HT-29 (cell line): ENCODE measurements at regions not wholly inside any gene's neighbourhood (a gene's known extent, or its start where the extent isn't known, plus 50 kb on each side); places are given as distances from the start of the nearest gene placed in this dataset.

ENCODE experiments used
- DNase-seq: peaks from one replicate; pipeline ENCODE4 v3.0.0-alpha.2; 2015; ENCODE audit warnings: low spot score

GRCh38 chrX:38988301-38988700 is 187.0 kb downstream of the MID1IP1 start:
- DNase-seq: no peak

DNA sequence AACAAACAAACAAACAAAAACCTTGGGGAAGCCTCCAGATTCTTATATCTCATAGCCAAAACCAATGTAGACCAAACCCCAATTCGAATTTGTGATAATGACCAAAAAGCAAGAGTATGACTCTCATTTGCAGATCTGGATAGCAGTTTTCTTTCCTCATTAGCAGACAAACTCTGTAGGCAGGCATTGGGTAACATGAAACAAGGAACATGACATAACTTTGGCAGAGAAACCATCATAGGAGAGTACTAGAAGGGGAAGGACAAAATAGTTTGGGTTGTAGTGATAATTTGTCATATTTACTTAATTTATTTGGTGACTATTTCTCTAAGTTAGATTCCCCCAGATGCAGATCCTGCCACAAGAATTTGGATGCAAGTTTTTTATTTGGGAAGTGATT is 187.8 kb downstream of the MID1IP1 start:
- no peak for DNase-seq

DNA sequence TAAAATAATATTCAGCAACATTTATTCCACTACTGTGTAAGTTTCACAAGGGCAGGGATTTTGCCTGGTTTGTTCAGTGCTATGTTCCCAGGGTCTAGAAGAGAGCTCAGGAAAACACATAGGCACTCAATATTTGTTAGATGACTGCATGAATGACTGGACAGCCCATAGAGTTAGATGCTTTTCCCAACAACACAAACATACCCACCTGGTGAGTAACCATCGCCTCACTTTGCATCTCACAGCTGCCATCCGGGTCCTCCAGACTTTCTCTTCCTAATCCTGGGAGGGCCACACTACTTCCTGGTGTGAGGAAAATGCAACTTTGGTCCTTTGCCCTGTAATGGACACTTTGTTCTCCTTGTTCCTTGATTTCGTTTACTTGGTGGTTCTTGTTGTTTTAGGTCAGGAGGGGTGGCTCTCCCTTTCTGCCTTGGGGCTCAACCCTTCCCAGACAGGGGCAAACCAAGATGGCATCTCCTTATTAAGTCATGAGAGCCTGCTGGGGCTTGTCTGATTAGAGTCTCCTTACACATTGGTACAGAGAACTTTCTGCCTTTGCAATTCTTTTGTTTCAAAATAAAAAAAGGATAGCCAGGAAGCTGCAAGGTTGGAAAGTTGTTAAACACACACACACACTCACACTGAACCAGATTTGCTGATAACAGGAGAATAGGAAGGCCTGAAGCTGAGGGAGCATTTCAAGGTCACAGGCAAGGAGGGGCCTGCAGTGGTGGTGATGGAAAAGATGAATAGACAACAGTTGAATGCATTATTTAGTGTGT is 190.6 kb downstream of the MID1IP1 start:
- no peak for DNase-seq

DNA sequence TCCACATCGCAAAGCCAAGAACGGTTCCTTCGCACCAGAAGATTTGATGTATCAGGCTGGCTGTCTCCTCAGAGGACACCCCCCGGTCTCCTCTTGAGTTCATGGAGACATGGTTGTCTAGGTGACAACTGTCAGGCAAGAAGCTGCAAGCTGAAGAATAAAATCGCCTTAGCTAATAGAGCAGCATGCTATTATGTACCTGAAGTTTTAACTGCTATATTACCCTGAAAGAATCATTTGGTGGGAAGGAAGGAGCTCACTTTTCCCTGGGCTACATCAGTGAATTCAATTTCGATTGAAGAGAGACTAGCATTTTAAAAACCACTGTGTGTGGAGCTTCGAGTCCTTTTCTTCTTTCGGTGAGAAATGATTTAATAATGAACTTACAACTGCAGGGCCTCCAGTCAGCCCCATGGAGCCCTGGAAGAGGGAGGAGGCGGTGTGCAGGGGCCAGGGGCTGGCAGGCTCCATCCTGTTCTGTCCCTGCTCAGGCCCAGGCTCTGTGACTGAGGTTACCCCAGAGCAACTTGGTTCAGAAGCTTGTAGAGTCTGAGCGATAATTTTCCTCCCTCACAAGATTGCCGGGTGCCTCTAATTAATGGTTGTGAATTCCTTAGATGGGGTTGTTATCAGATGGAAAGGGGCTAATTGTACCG is 191.3 kb downstream of the MID1IP1 start:
- no peak for DNase-seq

DNA sequence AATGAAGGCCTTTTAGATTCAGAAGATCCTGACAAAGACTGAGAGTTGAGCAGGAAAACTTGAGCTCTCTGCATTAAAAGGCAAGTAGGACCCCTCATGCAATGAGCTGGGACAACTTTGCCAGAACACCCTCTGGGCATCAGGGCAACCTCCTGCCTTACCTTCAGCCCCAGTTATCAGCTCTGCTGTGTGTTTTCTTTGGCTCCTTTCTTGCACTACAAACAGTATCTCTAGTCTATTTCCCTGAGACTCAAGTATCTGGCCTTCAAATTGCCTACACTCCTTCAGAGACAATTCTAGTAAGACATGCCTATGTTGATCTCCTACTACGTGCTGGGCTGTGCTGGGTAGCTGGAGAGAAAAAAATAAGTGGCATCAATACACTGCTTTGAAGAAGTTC is 192.2 kb downstream of the MID1IP1 start:
- DNase-seq: no peak

DNA sequence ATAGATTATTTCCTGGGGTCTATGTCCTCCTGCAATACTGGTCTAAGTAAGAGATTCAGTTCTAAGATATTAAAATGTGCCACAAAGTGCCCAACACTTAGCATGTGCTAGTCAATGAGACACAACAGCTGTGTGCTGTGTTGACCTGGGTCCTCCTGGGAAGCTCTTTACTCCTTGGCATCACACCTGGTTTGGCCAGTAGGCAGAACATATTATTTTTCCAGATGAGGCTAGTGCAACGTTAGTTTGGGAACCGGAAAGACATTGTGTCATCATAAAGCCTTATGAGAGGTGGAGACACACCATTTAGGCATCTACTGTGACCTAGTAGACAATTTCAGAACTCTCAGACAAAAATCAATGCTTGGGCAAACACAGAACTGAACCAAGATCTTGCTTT is 197.8 kb downstream of the MID1IP1 start:
- DNase-seq: no peak

DNA sequence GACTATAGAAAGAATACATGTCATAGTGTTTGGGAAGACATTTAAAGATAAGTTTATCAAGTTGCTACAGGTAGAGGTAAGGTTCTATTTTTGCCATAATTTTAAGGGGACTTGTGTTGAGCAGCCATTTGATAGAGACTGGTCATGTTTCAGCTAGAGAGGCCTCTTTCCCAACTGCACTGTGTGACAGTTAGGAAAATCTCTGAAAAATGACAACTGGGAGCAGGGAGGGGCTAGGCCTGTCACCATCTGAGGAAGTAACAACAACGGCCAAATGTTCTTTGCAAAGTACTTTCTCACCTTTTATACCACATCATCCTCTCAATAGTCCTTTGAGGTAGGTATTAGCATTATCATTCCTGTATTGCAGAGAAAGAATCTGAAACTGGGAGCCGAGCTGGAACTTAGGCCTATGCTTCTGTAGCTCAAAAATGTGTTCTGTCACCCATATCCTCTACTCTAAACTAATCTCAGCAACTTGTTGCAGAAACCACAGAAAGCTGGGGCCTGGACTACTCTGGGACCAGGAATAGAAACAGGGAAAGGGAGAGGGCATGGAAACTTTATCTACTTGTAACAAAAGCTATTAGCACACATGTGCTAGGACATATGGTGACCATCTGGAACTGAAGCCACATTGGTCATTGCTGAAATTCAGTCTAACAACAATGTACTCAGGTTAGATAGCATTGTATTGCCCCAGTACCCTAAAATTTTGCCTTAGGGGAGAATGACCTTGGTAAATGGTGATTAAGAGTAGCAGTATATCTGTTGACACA is 198.9 kb downstream of the MID1IP1 start:
- DNase-seq: no peak

- DNase-seq: no peak
These were observed 199.5 kb downstream of the MID1IP1 start for GRCh38 chrX:39000802-39001201.

DNA sequence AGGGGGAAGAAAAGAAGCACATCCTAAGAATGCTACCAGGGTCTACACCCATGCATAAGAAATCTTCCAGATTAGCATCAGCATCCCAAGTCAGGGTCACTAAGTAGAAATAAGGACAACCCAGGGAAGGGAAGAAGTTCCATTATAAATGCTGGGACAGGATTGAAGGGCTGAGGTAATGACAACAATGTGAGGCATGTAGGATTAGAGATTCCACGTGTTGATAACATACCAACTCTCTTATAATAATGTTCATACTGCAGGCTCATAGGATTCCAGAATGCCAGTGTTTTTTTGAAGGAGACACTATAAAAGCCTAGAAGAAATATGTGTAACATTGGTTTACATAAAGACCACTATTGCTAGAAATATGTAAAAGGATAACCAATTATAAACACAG is 201.2 kb downstream of the MID1IP1 start:
- no peak for DNase-seq

GRCh38 chrX:39008549-39008948 is 207.3 kb downstream of the MID1IP1 start:
- no peak for DNase-seq

- no peak for DNase-seq
These were observed 210.4 kb downstream of the MID1IP1 start for GRCh38 chrX:39011454-39012221.

- no peak for DNase-seq
These were observed 211.4 kb downstream of the MID1IP1 start for GRCh38 chrX:39012621-39013111.

DNA sequence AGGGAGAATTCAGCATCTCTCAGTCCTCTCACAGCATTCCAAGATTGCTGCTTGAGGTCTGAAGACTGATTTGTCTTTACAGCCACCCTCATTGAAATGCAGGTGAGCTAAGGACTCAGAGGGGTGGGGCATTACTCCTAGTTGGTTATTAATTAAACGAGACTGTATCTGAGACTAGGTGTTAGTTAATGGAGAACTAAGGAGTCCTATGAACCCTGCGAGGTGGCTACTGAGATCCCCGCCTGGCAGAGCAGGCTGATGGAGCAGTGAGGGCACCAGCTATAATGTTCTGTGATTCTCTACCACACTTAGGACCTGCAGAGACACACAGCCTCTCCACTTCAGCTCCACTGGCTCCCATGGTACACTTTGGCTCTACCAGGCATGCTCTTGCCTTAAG is 215.3 kb downstream of the MID1IP1 start:
- DNase-seq: peak; percentile 38

DNA sequence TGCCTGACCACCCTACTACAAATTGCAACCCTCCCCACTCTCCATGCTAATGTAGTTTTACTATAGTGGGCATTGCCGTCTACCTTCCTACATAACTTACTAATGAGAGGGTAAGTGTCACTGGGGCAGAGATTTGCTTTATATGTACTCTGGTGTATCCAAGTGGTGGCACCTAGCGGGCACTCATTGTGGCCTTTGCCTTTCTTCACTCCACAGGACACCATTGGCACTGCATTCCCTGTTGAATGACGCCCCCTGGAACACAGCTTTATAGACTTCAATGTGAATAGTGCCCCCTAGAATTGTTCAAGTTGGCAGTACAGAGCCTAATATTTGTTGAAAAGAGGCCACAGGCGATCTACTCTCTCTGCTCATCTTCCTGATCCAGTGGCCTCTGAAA is 215.8 kb downstream of the MID1IP1 start:
- peak; percentile 29 for DNase-seq

DNA sequence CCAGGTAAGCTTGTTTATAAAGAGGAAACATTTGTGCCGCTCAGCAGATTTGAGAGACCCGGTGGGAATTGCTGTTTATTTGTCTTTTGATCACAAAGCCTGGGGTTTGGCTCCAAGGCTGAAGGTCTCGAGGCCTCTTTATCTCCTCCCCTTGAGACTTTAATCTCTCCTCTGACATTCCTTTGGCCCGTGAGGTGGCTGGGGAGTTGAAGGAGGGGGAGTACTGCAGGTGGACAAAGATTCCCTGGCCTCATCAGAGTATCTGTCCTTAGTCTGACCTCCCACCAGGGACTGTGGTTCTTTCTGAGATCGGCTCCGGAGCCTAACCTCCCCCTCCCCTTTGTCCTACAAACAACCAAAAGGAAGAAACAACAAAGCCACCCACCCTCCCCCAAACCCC is 216.5 kb downstream of the MID1IP1 start:
- DNase-seq: no peak

GRCh38 chrX:39018541-39018940 is 217.3 kb downstream of the MID1IP1 start:
- DNase-seq: no peak

GRCh38 chrX:39019056-39019455 is 217.8 kb downstream of the MID1IP1 start:
- DNase-seq: no peak

DNA sequence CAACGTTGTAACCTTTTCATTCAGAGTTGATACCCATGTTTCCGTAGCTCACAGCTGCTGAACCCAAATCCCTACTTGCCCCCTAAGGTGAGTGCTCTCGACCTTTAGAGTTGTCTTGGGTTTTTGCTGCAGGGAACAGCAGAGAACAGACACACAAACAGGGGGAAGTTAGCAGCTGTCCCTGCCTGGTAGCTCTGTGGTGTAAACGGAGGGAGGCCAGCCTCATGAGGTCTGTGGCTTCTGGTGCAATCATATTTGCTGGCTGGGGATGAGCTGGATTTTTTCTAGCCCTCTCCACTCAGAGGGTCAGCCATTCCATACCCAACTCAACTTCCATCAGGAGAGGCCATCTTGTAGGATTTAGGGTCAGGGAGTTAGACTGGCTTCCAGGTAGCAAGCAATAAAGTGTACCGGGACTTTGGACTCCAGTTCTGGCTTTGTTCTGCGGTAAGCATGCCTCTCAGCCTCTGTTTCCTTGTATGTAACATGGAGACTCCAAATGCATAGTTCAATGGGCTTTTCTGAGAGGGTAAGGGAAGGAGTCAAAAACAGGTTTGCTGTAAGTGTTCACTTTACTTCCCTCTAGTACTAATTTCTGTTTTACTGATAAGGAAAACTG is 218.9 kb downstream of the MID1IP1 start:
- no peak for DNase-seq

DNA sequence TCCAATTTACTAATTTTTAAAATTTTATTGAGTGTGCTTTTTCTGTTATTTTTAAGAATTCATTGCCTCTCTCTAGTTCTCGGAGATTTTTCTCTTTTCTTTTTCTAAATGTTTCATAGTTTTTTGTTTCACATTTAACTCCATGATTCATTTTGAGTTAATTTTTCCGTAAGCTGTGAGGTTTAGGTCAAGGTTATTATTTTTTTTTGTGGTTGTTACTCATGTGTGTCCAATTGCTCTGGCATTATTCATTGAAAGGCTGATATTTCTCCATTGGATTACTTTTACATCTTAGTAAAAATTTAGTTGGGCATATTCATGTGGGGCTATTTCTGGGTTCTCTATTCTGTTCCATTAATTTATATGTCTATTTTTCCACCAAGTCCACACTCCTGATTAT is 220.8 kb downstream of the MID1IP1 start:
- DNase-seq: no peak

GRCh38 chrX:39029221-39029620 is 228.0 kb downstream of the MID1IP1 start:
- no peak for DNase-seq

DNA sequence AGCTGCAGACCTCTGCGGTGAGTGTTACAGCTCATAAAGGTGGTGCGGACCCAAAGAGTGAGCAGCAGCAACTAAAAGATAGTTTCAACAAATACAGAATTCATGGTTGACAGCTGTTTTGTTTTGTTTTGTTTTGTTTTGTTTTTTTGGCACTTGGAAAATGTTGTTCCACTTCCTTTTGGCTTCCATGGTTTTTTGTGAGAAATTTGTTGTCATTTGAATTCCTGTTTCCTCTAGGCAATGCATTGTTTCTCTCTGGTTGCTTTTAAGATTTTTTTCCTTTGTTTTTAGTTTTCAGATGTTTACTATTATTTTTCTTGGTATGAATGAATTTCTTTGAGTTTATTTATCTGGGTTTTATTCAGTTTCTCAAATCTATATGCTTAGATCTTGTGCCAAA is 229.4 kb downstream of the MID1IP1 start:
- no peak for DNase-seq
